Spleen (tissue), 7 donors: ENCODE measurements at regions not wholly inside any gene's neighbourhood (a gene's known extent, or its start where the extent isn't known, plus 50 kb on each side); places are given as distances from the start of the nearest gene placed in this dataset.

Experiments
- POLR2A ChIP-seq, 3 donors: fragments of 450-650 bp; IDR thresholded peaks; one replicate each; pipeline ENCODE4 v1.5.1; 2017; ENCODE audit warnings: antibody characterized with exemption in 3 of 3, mild to moderate bottlenecking in 1 of 3
- POLR2AphosphoS5 ChIP-seq, 3 donors: sonication (generic); formaldehyde crosslinking; IDR thresholded peaks; one replicate each; pipeline ENCODE4 v1.5.1; 2017; ENCODE audit warnings: antibody characterized with exemption in 3 of 3
- TF ChIP-seq, protein P1 (sequence below), 11 experiments: fragments of 200-600 bp in 7 of 11; fragments of 450-650 bp in 4 of 11; sonication (generic) in 4 of 11; IDR thresholded peaks in 8 of 11; conservative IDR thresholded peaks in 3 of 11; 1 replicate in 7 of 11; 2 replicates in 4 of 11; pipeline versions ENCODE4 v1.4.0 to v1.8.0; 2016 to 2021; ENCODE audit warnings: antibody characterized with exemption in 11 of 11, inconsistent platforms in 4 of 11, mild to moderate bottlenecking in 1 of 11
- donor health status: DM: no; HTN: no; CAD: no; lungs with moderate emphysema.
- donor health status: DM: no; HTN: no; CAD: no.
- donor health status: DM: no; HTN: no; CAD: no.

DNA sequence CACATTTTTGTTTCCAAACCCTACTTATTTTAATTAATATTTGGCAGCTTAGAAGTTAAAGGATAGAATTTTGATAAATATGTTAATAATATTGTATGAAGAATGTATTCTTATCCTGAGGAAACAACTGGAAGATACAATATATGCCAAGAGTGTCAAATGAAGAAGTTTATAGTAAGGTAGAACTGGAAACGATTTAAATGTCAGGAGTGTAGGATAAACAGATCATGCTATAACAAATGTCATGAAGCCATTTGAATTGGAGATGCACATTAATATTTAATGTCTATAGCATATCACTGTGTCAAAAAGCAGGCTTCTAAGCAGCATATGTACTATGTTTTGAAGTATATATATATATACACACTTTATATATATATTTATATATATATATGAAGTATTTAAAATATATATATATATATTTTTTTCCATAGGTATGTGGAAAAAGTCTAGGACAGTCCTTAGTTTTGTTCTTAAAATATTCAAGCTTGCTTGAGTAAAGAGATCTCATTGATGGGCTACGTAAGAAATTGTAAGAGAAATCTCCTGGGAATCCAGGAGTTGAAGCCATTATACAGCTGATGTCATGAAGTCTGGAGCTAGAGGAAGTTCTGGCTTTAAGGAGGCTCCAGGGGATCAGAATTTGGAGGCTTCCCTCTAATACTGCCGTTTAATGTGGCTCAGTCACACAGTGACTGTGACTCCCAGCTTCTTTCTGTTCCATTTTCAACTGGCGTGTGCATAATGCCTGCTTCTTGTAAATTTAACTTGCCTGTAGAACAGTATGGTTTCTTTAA is 79.9 kb upstream of the MYCBP2 start:
- TF ChIP-seq, protein P1, sequence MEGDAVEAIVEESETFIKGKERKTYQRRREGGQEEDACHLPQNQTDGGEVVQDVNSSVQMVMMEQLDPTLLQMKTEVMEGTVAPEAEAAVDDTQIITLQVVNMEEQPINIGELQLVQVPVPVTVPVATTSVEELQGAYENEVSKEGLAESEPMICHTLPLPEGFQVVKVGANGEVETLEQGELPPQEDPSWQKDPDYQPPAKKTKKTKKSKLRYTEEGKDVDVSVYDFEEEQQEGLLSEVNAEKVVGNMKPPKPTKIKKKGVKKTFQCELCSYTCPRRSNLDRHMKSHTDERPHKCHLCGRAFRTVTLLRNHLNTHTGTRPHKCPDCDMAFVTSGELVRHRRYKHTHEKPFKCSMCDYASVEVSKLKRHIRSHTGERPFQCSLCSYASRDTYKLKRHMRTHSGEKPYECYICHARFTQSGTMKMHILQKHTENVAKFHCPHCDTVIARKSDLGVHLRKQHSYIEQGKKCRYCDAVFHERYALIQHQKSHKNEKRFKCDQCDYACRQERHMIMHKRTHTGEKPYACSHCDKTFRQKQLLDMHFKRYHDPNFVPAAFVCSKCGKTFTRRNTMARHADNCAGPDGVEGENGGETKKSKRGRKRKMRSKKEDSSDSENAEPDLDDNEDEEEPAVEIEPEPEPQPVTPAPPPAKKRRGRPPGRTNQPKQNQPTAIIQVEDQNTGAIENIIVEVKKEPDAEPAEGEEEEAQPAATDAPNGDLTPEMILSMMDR (IDR thresholded peaks at IDR 0.05 in 8 of 11, conservative IDR thresholded peaks at IDR 0.05 in 3 of 11): no peak
- no peak for TF ChIP-seq POLR2A (IDR thresholded peaks at IDR 0.05)
- no peak for TF ChIP-seq POLR2AphosphoS5 (IDR thresholded peaks at IDR 0.05)
